ENCODE measurements at regions not wholly inside any gene's neighbourhood (a gene's known extent, or its start where the extent isn't known, plus 50 kb on each side); places are given as distances from the start of the nearest gene placed in this dataset.
"Not testable (repeated sequence)": the region's sequence is repeated elsewhere in the genome, so short reads cannot be mapped to it uniquely, and the experiment has no call there.

- not testable (repeated sequence) for H3K9me3 Mint-ChIP-seq; H3K9me3 ChIP-seq (ENCODE audit: control insufficient read depth in 2 of 2, low read length in 2 of 2); H3K4me3 ChIP-seq (ENCODE audit: low read depth, low read length); H3K27me3 ChIP-seq (ENCODE audit: control insufficient read depth, insufficient read depth, low read length); H3K4me3 Mint-ChIP-seq; H3K4me1 ChIP-seq (ENCODE audit: control insufficient read depth, insufficient read depth, low read length, poor library complexity, severe bottlenecking); H3K27me3 Mint-ChIP-seq; DNase-seq; ATAC-seq (ENCODE audit: low read depth in 2 of 2); H3K36me3 ChIP-seq (ENCODE audit: control insufficient read depth, insufficient read depth, low read length); H3K27ac Mint-ChIP-seq; H3K4me1 Mint-ChIP-seq; H3K36me3 Mint-ChIP-seq; H3K27ac ChIP-seq (ENCODE audit: insufficient read depth, low read length, poor library complexity, severe bottlenecking)
Observed at GRCh38 chr1:149418782-149419181, 56.1 kb upstream of the NBPF19 start.

GRCh38 chr1:149423122-149423521, 51.7 kb upstream of the NBPF19 start:
- H3K4me1 Mint-ChIP-seq; ATAC-seq (ENCODE audit: low read depth in 2 of 2); H3K27me3 ChIP-seq (ENCODE audit: control insufficient read depth, insufficient read depth, low read length); H3K4me3 ChIP-seq (ENCODE audit: low read depth, low read length); H3K27me3 Mint-ChIP-seq; H3K4me1 ChIP-seq (ENCODE audit: control insufficient read depth, insufficient read depth, low read length, poor library complexity, severe bottlenecking); DNase-seq; H3K9me3 Mint-ChIP-seq; H3K36me3 Mint-ChIP-seq; H3K27ac Mint-ChIP-seq; H3K27ac ChIP-seq (ENCODE audit: insufficient read depth, low read length, poor library complexity, severe bottlenecking); H3K9me3 ChIP-seq (ENCODE audit: control insufficient read depth in 2 of 2, low read length in 2 of 2); H3K4me3 Mint-ChIP-seq; H3K36me3 ChIP-seq (ENCODE audit: control insufficient read depth, insufficient read depth, low read length): not testable (repeated sequence)
